Liver (tissue), 8 donors: ENCODE measurements at regions not wholly inside any gene's neighbourhood (a gene's known extent, or its start where the extent isn't known, plus 50 kb on each side); places are given as distances from the start of the nearest gene placed in this dataset.

Experiments
- DNase-seq: peaks from one replicate; pipeline ENCODE4 v3.0.0-alpha.2; 2017; ENCODE audit warnings: low spot score
- H3K27ac ChIP-seq, 2 donors: one replicate each; pipeline ENCODE4 v1.7.0; 2013; ENCODE audit warnings: inconsistent platforms in 2 of 2, low read length in 2 of 2, control low read depth in 1 of 2, low read depth in 1 of 2, mild to moderate bottlenecking in 1 of 2
- H3K27me3 ChIP-seq, 4 donors: one replicate each; pipeline versions ENCODE4 v1.6.1 to v1.7.0; 2013; ENCODE audit warnings: low read length in 3 of 4, inconsistent platforms in 1 of 4, mild to moderate bottlenecking in 1 of 4, moderate library complexity in 1 of 4; ENCODE audit not compliant: control insufficient read depth in 4 of 4, insufficient read depth in 4 of 4
- H3K36me3 ChIP-seq, 4 donors: one replicate each; pipeline versions ENCODE4 v1.6.1 to v1.7.0; 2013; ENCODE audit warnings: low read length in 3 of 4, mild to moderate bottlenecking in 3 of 4, low read depth in 1 of 4, moderate library complexity in 1 of 4; ENCODE audit not compliant: control insufficient read depth in 4 of 4, insufficient read depth in 3 of 4
- H3K4me1 ChIP-seq, 4 donors: one replicate each; pipeline versions ENCODE4 v1.6.1 to v1.7.0; 2013; ENCODE audit warnings: low read length in 3 of 4, mild to moderate bottlenecking in 3 of 4, moderate library complexity in 1 of 4; ENCODE audit not compliant: control insufficient read depth in 4 of 4, insufficient read depth in 4 of 4
- H3K4me3 ChIP-seq, 3 donors: one replicate each; pipeline versions ENCODE4 v1.6.1 to v1.7.0; 2013; ENCODE audit warnings: low read length in 3 of 3, control low read depth in 1 of 3, low read depth in 1 of 3, mild to moderate bottlenecking in 1 of 3
- H3K9ac ChIP-seq, 2 donors: one replicate each; pipeline ENCODE4 v1.7.0; 2013; ENCODE audit warnings: low read length in 2 of 2, mild to moderate bottlenecking in 2 of 2, moderate library complexity in 2 of 2, control low read depth in 1 of 2, low read depth in 1 of 2
- H3K9me3 ChIP-seq, 4 donors: one replicate each; pipeline versions ENCODE4 v1.6.1 to v1.7.0; 2013; ENCODE audit warnings: low read length in 3 of 4; ENCODE audit not compliant: control insufficient read depth in 4 of 4
- ATF3 ChIP-seq: IDR thresholded peaks from 2 replicates; pipeline ENCODE4 v1.6.1; 2016; ENCODE audit warnings: antibody characterized with exemption
- CTCF ChIP-seq: fragments of 150-350 bp; IDR thresholded peaks from 2 replicates; pipeline ENCODE4 v1.5.1; 2017; ENCODE audit warnings: improper control_type of control experiment, low read depth, low read length; ENCODE audit not compliant: missing input control
- EGR1 ChIP-seq, 2 donors: IDR thresholded peaks; 2 replicates each; pipeline ENCODE4 v1.6.1; 2016 to 2018; ENCODE audit warnings: antibody characterized with exemption in 2 of 2, low read depth in 2 of 2
- FOXA1 ChIP-seq: IDR thresholded peaks from 2 replicates; pipeline ENCODE4 v1.6.1; 2016; ENCODE audit warnings: antibody characterized with exemption
- FOXA2 ChIP-seq: IDR thresholded peaks from 2 replicates; pipeline ENCODE4 v1.6.1; 2016; ENCODE audit warnings: antibody characterized with exemption
- GABPA ChIP-seq, 2 donors: IDR thresholded peaks in 1 of 2; conservative IDR thresholded peaks in 1 of 2; 2 replicates each; pipeline ENCODE4 v1.6.1; 2016; ENCODE audit warnings: antibody characterized with exemption in 2 of 2, mild to moderate bottlenecking in 1 of 2, moderate library complexity in 1 of 2
- NR2F2 ChIP-seq: IDR thresholded peaks from 2 replicates; pipeline ENCODE4 v1.6.1; 2016; ENCODE audit warnings: antibody characterized with exemption
- RAD21 ChIP-seq, 2 donors: IDR thresholded peaks; 2 replicates each; pipeline ENCODE4 v1.6.1; 2016; ENCODE audit warnings: antibody characterized with exemption in 2 of 2, mild to moderate bottlenecking in 2 of 2
- RXRA ChIP-seq, 2 donors: IDR thresholded peaks; 2 replicates each; pipeline ENCODE4 v1.6.1; 2017 to 2018; ENCODE audit warnings: antibody characterized with exemption in 2 of 2, mild to moderate bottlenecking in 1 of 2
- SP1 ChIP-seq: IDR thresholded peaks from 2 replicates; pipeline ENCODE4 v1.6.1; 2018; ENCODE audit warnings: antibody characterized with exemption, mild to moderate bottlenecking
- YY1 ChIP-seq: IDR thresholded peaks from 2 replicates; pipeline ENCODE4 v1.6.1; 2016; ENCODE audit warnings: antibody characterized with exemption, mild to moderate bottlenecking
- WGBS: extraction: QIAGEN DNeasy Blood & Tissue Kit; methylation state at CpG from one replicate; pipeline ENCODE4 v1.1.7; 2013; 5-methylcytosine and 5-hydroxymethylcytosine counted together
- TF ChIP-seq, protein P1 (sequence below): IDR thresholded peaks from 2 replicates; pipeline ENCODE4 v1.6.1; 2016; ENCODE audit warnings: antibody characterized with exemption
- TF ChIP-seq, protein P2 (sequence below): IDR thresholded peaks from 2 replicates; pipeline ENCODE4 v1.6.1; 2016; ENCODE audit warnings: antibody characterized with exemption, mild to moderate bottlenecking
- donor health status: healthy.
- donor health status: healthy.
- donor health status: healthy.
- donor health status: healthy.
- donor health status: healthy.

DNA sequence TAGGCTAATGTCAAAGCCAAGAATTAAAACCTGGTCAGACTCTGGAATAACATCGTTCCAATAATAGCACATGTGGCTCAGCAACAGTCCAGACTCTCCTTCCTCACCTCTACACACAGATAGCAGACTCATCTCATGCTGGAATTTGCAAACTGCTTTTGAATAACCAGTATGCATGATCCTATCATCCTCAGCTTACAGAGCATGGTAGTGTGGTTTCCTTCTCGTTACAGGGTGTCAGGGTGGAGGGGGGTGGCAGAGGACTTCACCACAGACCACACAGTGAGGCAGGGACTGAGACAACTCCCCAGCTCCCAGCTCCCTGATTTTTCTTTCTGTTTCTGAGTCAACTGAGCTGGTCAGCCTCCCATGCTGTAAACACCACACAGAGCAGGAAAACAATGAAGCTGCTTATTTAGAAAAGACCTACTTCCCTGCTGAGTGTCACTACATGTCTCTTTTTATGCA, 101.6 kb downstream of the RPL22L1 start:
- WGBS = 77% methylated on average over 2 of the region's 2 CpGs
- DNase-seq = no peak
- TF ChIP-seq RAD21 (IDR thresholded peaks at IDR 0.05) (no peak), GABPA (IDR thresholded peaks at IDR 0.05 in 1 of 2, conservative IDR thresholded peaks at IDR 0.05 in 1 of 2) (no peak), CTCF (no peak), RXRA (IDR thresholded peaks at IDR 0.05) (no peak), EGR1 (IDR thresholded peaks at IDR 0.05; ENCODE audit: low read depth in 2 of 2) (no peak), ATF3 (no peak), SP1 (no peak), FOXA2 (no peak)

DNA sequence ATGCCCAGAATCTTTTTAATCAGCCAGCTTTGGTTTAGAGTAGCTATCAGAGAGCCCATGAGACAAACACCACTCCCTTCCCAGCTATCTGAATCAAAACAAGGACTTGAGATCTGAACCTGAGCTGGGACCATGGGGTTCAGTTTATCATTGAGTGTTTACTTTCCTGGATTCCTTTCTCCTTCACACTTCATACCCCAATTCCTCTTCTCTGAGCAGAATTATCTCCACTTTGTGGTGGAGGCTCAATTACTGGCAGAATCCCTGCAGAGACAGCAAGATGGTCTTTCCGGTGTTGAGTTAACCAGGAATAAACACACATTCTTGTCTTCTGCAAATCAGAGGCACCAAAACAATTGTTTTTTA, 102.4 kb downstream of the RPL22L1 start:
- WGBS = 90% methylated on average over 1 of the region's 1 CpG
- Histone ChIP-seq H3K36me3 (no peaks in the 10 kb centered on the region), H3K4me1 (peaks cover 5 to 28% (median 9%) of the 10 kb centered on the region in 4 donors), H3K4me3 (no peak overlapping the region), H3K9me3 (no peaks in the 10 kb centered on the region), H3K9ac (no peak overlapping the region), H3K27ac (peak overlapping the region in 1 of 2 donors; percentile 92), H3K27me3 (no peaks in the 10 kb centered on the region)
- DNase-seq = no peak
- TF ChIP-seq YY1 = no peak
- no peak for TF ChIP-seq EGR1 (IDR thresholded peaks at IDR 0.05; ENCODE audit: low read depth in 2 of 2)
- no peak for TF ChIP-seq FOXA2
- TF ChIP-seq NR2F2 = no peak
- TF ChIP-seq ATF3 = no peak
- no peak for TF ChIP-seq FOXA1
- no peak for TF ChIP-seq RXRA (IDR thresholded peaks at IDR 0.05)
- TF ChIP-seq, protein P1, sequence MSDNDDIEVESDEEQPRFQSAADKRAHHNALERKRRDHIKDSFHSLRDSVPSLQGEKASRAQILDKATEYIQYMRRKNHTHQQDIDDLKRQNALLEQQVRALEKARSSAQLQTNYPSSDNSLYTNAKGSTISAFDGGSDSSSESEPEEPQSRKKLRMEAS = no peak
- TF ChIP-seq, protein P2, sequence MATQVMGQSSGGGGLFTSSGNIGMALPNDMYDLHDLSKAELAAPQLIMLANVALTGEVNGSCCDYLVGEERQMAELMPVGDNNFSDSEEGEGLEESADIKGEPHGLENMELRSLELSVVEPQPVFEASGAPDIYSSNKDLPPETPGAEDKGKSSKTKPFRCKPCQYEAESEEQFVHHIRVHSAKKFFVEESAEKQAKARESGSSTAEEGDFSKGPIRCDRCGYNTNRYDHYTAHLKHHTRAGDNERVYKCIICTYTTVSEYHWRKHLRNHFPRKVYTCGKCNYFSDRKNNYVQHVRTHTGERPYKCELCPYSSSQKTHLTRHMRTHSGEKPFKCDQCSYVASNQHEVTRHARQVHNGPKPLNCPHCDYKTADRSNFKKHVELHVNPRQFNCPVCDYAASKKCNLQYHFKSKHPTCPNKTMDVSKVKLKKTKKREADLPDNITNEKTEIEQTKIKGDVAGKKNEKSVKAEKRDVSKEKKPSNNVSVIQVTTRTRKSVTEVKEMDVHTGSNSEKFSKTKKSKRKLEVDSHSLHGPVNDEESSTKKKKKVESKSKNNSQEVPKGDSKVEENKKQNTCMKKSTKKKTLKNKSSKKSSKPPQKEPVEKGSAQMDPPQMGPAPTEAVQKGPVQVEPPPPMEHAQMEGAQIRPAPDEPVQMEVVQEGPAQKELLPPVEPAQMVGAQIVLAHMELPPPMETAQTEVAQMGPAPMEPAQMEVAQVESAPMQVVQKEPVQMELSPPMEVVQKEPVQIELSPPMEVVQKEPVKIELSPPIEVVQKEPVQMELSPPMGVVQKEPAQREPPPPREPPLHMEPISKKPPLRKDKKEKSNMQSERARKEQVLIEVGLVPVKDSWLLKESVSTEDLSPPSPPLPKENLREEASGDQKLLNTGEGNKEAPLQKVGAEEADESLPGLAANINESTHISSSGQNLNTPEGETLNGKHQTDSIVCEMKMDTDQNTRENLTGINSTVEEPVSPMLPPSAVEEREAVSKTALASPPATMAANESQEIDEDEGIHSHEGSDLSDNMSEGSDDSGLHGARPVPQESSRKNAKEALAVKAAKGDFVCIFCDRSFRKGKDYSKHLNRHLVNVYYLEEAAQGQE = no peak

More for the DNA sequence above, 101.6 kb downstream of the RPL22L1 start:
- no peak overlapping the region for H3K9ac ChIP-seq
- no peaks in the 10 kb centered on the region for H3K27me3 ChIP-seq
- no peak overlapping the region for H3K27ac ChIP-seq
- H3K4me3 ChIP-seq = no peak overlapping the region
- H3K36me3 ChIP-seq = no peaks in the 10 kb centered on the region
- no peaks in the 10 kb centered on the region for H3K9me3 ChIP-seq
- peaks cover 5 to 28% (median 9%) of the 10 kb centered on the region in 4 donors for H3K4me1 ChIP-seq
